ENCODE measurements at regions not wholly inside any gene's neighbourhood (a gene's known extent, or its start where the extent isn't known, plus 50 kb on each side); places are given as distances from the start of the nearest gene placed in this dataset.

DNA sequence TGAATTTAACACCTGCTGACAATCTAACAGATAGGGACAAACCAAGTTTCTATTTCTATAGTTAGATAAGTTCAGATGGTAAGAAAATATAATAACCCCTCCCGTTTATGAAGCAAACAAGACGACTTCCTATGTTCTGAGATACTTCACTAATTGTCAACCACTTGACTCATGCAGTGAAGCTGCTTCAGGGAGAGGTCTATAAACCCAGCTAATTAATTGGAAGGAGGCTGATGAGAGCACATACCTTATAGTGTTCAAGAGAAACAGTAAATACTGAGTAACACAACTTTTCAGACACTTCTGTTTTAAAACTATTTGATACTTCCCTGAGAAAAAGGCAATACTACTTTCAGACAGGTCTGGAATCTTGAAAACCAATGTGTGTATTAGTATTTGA, 229.4 kb upstream of the UBASH3B start:
- DNase-seq = no peak
- intact Hi-C loops (cut with DNase I; ENCODE audit: low total_unique reads) = no loop called here
- WGBS, 5 donors = 66 to 87% (median 83%) methylated on average over 2 of the region's 2 CpGs
- H3K36me3 ChIP-seq = no peaks in the 10 kb centered on the region
- no peak for TF ChIP-seq POLR2AphosphoS5 (IDR thresholded peaks at IDR 0.05)
- no peak for TF ChIP-seq POLR2A (IDR thresholded peaks at IDR 0.05)
- TF ChIP-seq, protein P1, sequence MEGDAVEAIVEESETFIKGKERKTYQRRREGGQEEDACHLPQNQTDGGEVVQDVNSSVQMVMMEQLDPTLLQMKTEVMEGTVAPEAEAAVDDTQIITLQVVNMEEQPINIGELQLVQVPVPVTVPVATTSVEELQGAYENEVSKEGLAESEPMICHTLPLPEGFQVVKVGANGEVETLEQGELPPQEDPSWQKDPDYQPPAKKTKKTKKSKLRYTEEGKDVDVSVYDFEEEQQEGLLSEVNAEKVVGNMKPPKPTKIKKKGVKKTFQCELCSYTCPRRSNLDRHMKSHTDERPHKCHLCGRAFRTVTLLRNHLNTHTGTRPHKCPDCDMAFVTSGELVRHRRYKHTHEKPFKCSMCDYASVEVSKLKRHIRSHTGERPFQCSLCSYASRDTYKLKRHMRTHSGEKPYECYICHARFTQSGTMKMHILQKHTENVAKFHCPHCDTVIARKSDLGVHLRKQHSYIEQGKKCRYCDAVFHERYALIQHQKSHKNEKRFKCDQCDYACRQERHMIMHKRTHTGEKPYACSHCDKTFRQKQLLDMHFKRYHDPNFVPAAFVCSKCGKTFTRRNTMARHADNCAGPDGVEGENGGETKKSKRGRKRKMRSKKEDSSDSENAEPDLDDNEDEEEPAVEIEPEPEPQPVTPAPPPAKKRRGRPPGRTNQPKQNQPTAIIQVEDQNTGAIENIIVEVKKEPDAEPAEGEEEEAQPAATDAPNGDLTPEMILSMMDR (IDR thresholded peaks at IDR 0.05 in 8 of 11, conservative IDR thresholded peaks at IDR 0.05 in 3 of 11) = no peak
- no peaks in the 10 kb centered on the region for H3K27me3 ChIP-seq (replicated peaks in 1 of 7)
- H3K9me3 ChIP-seq = no peaks in the 10 kb centered on the region
- H3K27ac ChIP-seq = no peak overlapping the region
- H3K4me3 ChIP-seq = no peak overlapping the region
- no peaks in the 10 kb centered on the region for H3K4me1 ChIP-seq

DNA sequence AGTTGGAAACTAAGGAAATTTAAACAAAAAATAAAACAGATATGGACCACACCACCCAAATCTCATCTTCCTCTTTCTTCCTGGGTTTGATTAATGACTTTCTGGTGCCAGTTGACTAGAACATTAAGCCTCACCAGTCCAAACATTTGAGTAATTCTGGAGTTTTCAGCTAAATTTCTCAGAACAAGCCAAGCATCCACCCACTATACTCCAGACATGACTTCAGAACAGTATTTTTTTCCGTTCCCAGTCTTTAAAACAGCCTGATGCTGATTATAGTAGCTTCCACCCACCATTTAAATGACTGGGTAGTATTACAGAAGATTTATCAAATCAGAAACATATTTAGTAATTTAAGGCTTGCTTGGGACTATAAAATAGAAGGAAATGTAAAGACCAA, 230.9 kb upstream of the UBASH3B start:
- TF ChIP-seq POLR2AphosphoS5 (IDR thresholded peaks at IDR 0.05) (no peak), POLR2A (IDR thresholded peaks at IDR 0.05) (no peak)
- TF ChIP-seq, protein P1 (IDR thresholded peaks at IDR 0.05 in 8 of 11, conservative IDR thresholded peaks at IDR 0.05 in 3 of 11) = no peak
- WGBS, 5 donors = 69 to 83% (median 78%) methylated on average over 1 of the region's 1 CpG
- no peaks in the 10 kb centered on the region for H3K36me3 ChIP-seq
- no peaks in the 10 kb centered on the region for H3K27me3 ChIP-seq (replicated peaks in 1 of 7)
- no peak overlapping the region for H3K27ac ChIP-seq
- H3K4me1 ChIP-seq = no peaks in the 10 kb centered on the region
- no peaks in the 10 kb centered on the region for H3K9me3 ChIP-seq
- intact Hi-C loops (cut with DNase I; ENCODE audit: low total_unique reads) = no loop called here
- DNase-seq = no peak
- no peak overlapping the region for H3K4me3 ChIP-seq

DNA sequence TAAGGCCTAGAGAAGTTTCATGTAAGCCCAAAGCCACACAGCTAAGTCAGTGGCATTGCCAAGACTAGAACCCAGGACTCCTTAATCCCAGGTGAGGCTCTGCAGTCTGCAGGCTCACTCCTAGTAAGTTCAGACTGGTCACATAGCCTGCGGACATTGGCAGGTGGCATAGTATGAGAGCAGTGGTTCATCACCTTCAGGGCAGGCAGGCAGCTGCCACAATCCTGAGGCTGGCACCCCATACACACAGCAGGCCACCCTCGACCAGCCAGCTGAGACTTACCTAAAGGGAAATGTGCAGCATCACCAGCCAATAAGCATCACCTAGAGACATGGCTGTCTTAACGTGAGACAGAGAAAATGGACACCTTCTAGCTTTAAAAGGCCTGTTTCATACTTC, 231.6 kb upstream of the UBASH3B start:
- Histone ChIP-seq H3K4me3 (no peak overlapping the region), H3K27ac (no peak overlapping the region), H3K4me1 (no peaks in the 10 kb centered on the region), H3K36me3 (no peaks in the 10 kb centered on the region), H3K27me3 (replicated peaks in 1 of 7) (no peaks in the 10 kb centered on the region), H3K9me3 (no peaks in the 10 kb centered on the region)
- WGBS, 5 donors = 68 to 89% (median 86%) methylated on average over 3 of the region's 3 CpGs
- intact Hi-C loops (cut with DNase I; ENCODE audit: low total_unique reads) = no loop called here
- no peak for DNase-seq
- TF ChIP-seq, protein P1 (IDR thresholded peaks at IDR 0.05 in 8 of 11, conservative IDR thresholded peaks at IDR 0.05 in 3 of 11) = no peak
- TF ChIP-seq POLR2AphosphoS5 (IDR thresholded peaks at IDR 0.05) (no peak), POLR2A (IDR thresholded peaks at IDR 0.05) (no peak)

DNA sequence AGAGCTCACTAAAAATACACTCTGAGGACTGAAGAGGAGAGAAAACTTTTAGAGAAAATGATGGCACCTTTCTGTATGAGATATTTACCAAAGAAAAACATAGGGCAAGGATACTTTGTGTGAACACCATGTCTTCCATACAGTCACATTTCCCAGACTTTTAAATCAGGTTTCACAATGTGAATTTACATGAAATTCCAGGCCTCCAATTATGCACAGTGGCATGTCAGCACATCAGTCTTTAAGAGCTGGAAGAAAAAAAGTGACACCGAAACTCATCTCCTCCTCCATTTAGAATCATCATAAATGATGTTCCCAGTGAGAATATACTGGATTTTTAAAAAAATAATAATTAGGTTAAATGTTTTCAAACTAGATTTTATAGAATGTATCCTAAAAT, 232.2 kb upstream of the UBASH3B start:
- WGBS, 5 donors = 98 to 100% (median 100%) methylated on average over 1 of the region's 1 CpG
- intact Hi-C loops (cut with DNase I; ENCODE audit: low total_unique reads) = no loop called here
- no peak for TF ChIP-seq POLR2AphosphoS5 (IDR thresholded peaks at IDR 0.05)
- TF ChIP-seq, protein P1 (IDR thresholded peaks at IDR 0.05 in 8 of 11, conservative IDR thresholded peaks at IDR 0.05 in 3 of 11) = no peak
- no peak for TF ChIP-seq POLR2A (IDR thresholded peaks at IDR 0.05)

More for the DNA sequence above, 232.2 kb upstream of the UBASH3B start:
- Histone ChIP-seq H3K27me3 (replicated peaks in 1 of 7) (no peaks in the 10 kb centered on the region), H3K4me3 (no peak overlapping the region), H3K36me3 (no peaks in the 10 kb centered on the region), H3K4me1 (no peaks in the 10 kb centered on the region), H3K9me3 (no peaks in the 10 kb centered on the region), H3K27ac (no peak overlapping the region)
- no peak for DNase-seq
